K562 (cell line): ENCODE measurements at regions not wholly inside any gene's neighbourhood (a gene's known extent, or its start where the extent isn't known, plus 50 kb on each side); places are given as distances from the start of the nearest gene placed in this dataset.

ENCODE experiments used
- ATAC-seq: fragments of 200-7000 bp; cut with Tn5 transposase; 3 replicates; pipeline ENCODE4 v1.9.1; 2020; ENCODE audit warnings: moderate library complexity
- BruUV-seq: library from RNA; stranded (reverse); fragments of 400-500 nt; replicated peaks from 2 replicates; lab custom pipeline; 2021; lab: Mats Ljungman, UMichigan
- CTCF ChIA-PET: fragments of 300-600 bp; formaldehyde crosslinking; extraction: SDS; loops from one replicate; lab custom pipeline; 2021; ENCODE audit warnings: low intra/inter-chr PET ratio; lab: Yijun Ruan, JAX
- POLR2A ChIA-PET: fragments of 300-600, 350-650 bp; sonication (Branson Sonifier 250); formaldehyde crosslinking; extraction: SDS; loops from one replicate; lab custom pipeline; 2021; ENCODE audit warnings: antibody characterized with exemption, inconsistent platforms; lab: Yijun Ruan, JAX
- DNase-seq, 4 experiments: peaks; one replicate each; pipeline versions ENCODE4 v3.0.0 to v3.0.0-alpha.2; 2011 to 2018; ENCODE audit warnings: low spot score in 3 of 4, mixed read lengths in 3 of 4; ENCODE audit errors: extremely low read depth in 1 of 4
- FAIRE-seq: peaks from 2 replicates; lab custom pipeline; 2011; peaks lifted over from hg19 to GRCh38; lab: Jason Lieb, UNC
- H2AFZ ChIP-seq: 2 replicates; pipeline ENCODE4 v1.6.0; 2011; ENCODE audit warnings: low read depth, low read length, control low read depth, inconsistent platforms
- H3K27ac ChIP-seq: fragments of 200-600 bp; 3 replicates; pipeline ENCODE4 v1.8.0; 2011; ENCODE audit warnings: low read depth, mild to moderate bottlenecking, control low read depth, inconsistent platforms, low read length, moderate library complexity, mixed read lengths; ENCODE audit errors: extremely low read depth
- H3K27me3 ChIP-seq, 2 experiments: fragments of 300-600 bp in 1 of 2; 2 replicates in 1 of 2; 3 replicates in 1 of 2; pipeline versions ENCODE4 v1.6.0 to v1.8.0; 2011; ENCODE audit warnings: inconsistent platforms in 2 of 2, low read length in 2 of 2, mild to moderate bottlenecking in 1 of 2, mixed read lengths in 1 of 2, moderate library complexity in 1 of 2; ENCODE audit not compliant: control insufficient read depth in 2 of 2, insufficient read depth in 2 of 2
- H3K36me3 ChIP-seq: fragments of 300-600 bp; 3 replicates; pipeline ENCODE4 v1.8.0; 2011; ENCODE audit warnings: mild to moderate bottlenecking, low read length, inconsistent platforms; ENCODE audit not compliant: control insufficient read depth, insufficient read depth
- H3K4me1 ChIP-seq, 2 experiments: fragments of 200-600 bp in 1 of 2; replicated peaks in 1 of 2; 2 replicates in 1 of 2; 3 replicates in 1 of 2; pipeline versions ENCODE4 v1.5.1 to v1.8.0; 2011; ENCODE audit warnings: inconsistent platforms in 2 of 2, low read length in 2 of 2, mild to moderate bottlenecking in 1 of 2, mixed read lengths in 1 of 2, moderate library complexity in 1 of 2; ENCODE audit not compliant: control insufficient read depth in 2 of 2, insufficient read depth in 2 of 2
- H3K4me2 ChIP-seq: 2 replicates; pipeline ENCODE4 v1.6.1; 2011; ENCODE audit warnings: low read length, control low read depth, inconsistent platforms, mixed read lengths; ENCODE audit not compliant: insufficient read depth
- H3K4me3 ChIP-seq: fragments of 200-600 bp; sonication (generic), shearing (Covaris generic); 2 replicates; pipeline ENCODE4 v1.5.1; 2016; ENCODE audit warnings: control low read depth, inconsistent platforms
- H3K79me2 ChIP-seq: fragments of 200-600 bp; 3 replicates; pipeline ENCODE4 v1.8.0; 2011; ENCODE audit warnings: low read length, inconsistent platforms; ENCODE audit not compliant: control insufficient read depth, insufficient read depth
- H3K9ac ChIP-seq, 2 experiments: 2 replicates each; pipeline versions ENCODE4 v1.6.0 to v1.6.1; 2011; ENCODE audit warnings: low read depth in 2 of 2, low read length in 2 of 2, control low read depth in 1 of 2, inconsistent platforms in 1 of 2, mild to moderate bottlenecking in 1 of 2, mixed read lengths in 1 of 2; ENCODE audit not compliant: insufficient read depth in 1 of 2
- H3K9me1 ChIP-seq: one replicate; pipeline ENCODE4 v1.6.0; 2011; ENCODE audit warnings: inconsistent platforms, mild to moderate bottlenecking, low read length, moderate library complexity; ENCODE audit not compliant: control insufficient read depth, insufficient read depth
- H3K9me3 ChIP-seq: replicated peaks from 2 replicates; pipeline ENCODE4 v1.5.1; 2011; ENCODE audit warnings: low read depth, low read length, inconsistent platforms; ENCODE audit not compliant: control insufficient read depth, insufficient read depth
- H4K20me1 ChIP-seq: replicated peaks from 2 replicates; pipeline ENCODE4 v1.6.1; 2011; ENCODE audit warnings: low read length, inconsistent platforms, mixed read lengths; ENCODE audit not compliant: control insufficient read depth, insufficient read depth
- ARHGAP35 ChIP-seq: fragments of 450-650 bp; IDR thresholded peaks from 2 replicates; pipeline ENCODE4 v1.6.1; 2018; ENCODE audit not compliant: partially characterized antibody
- ARNT ChIP-seq, 2 experiments: fragments of 450-650 bp; IDR thresholded peaks; 2 replicates each; pipeline ENCODE4 v1.6.1; 2016; ENCODE audit warnings: mild to moderate bottlenecking in 1 of 2
- BRCA1 ChIP-seq, 2 experiments: fragments of 450-650 bp in 1 of 2; sonication (generic) in 1 of 2; formaldehyde crosslinking in 1 of 2; IDR thresholded peaks; 2 replicates each; pipeline versions ENCODE4 v1.5.0 to v1.6.1; 2017 to 2020; ENCODE audit warnings: mild to moderate bottlenecking in 1 of 2, missing genetic modification reagents in 1 of 2
- DDX20 ChIP-seq: fragments of 450-650 bp; IDR thresholded peaks from 2 replicates; pipeline ENCODE4 v1.6.1; 2016; ENCODE audit warnings: missing genetic modification characterization, low read depth, mild to moderate bottlenecking, missing compliant biosample characterization, moderate library complexity
- ETV5 ChIP-seq: sonication (generic); formaldehyde crosslinking; IDR thresholded peaks from 2 replicates; pipeline ENCODE4 v1.4.0; 2020; ENCODE audit warnings: low read depth, mild to moderate bottlenecking, missing genetic modification reagents
- FOXA3 ChIP-seq, 2 experiments: fragments of 450-650 bp in 1 of 2; sonication (generic) in 1 of 2; formaldehyde crosslinking; IDR thresholded peaks in 1 of 2; conservative IDR thresholded peaks in 1 of 2; 2 replicates each; pipeline versions ENCODE4 v1.4.0 to v1.8.0; 2020 to 2022; ENCODE audit warnings: mild to moderate bottlenecking in 2 of 2, missing genetic modification reagents in 1 of 2
- IRF2 ChIP-seq: sonication (generic); formaldehyde crosslinking; IDR thresholded peaks from 2 replicates; pipeline ENCODE4 v1.8.1; 2022; ENCODE audit warnings: mild to moderate bottlenecking, missing genetic modification reagents
- JUNB ChIP-seq: fragments of 450-650 bp; formaldehyde crosslinking; conservative IDR thresholded peaks from 2 replicates; pipeline ENCODE4 v1.4.0; 2020; ENCODE audit warnings: mild to moderate bottlenecking
- NFE2L1 ChIP-seq: fragments of 450-650 bp; IDR thresholded peaks from 2 replicates; pipeline ENCODE4 v1.6.1; 2016; ENCODE audit warnings: missing genetic modification characterization, low read depth, mild to moderate bottlenecking, missing compliant biosample characterization, moderate library complexity, borderline replicate concordance
- SMC3 ChIP-seq: conservative IDR thresholded peaks from 2 replicates; pipeline ENCODE4 v1.6.1; 2011; ENCODE audit warnings: low read depth, low read length, improper control_type of control experiment; ENCODE audit not compliant: insufficient read depth
- SREBF2 ChIP-seq: sonication (generic); formaldehyde crosslinking; IDR thresholded peaks from 2 replicates; pipeline ENCODE4 v1.4.0; 2020; ENCODE audit warnings: mild to moderate bottlenecking, missing genetic modification reagents
- TAF9B ChIP-seq: fragments of 450-650 bp; IDR thresholded peaks from 2 replicates; pipeline ENCODE4 v1.6.1; 2018; ENCODE audit warnings: mild to moderate bottlenecking; ENCODE audit not compliant: partially characterized antibody
- ZNF121 ChIP-seq: sonication (generic); formaldehyde crosslinking; conservative IDR thresholded peaks from 2 replicates; pipeline ENCODE4 v1.8.0; 2022; ENCODE audit warnings: missing genetic modification reagents
- ZNF232 ChIP-seq: sonication (generic); formaldehyde crosslinking; IDR thresholded peaks from 2 replicates; pipeline ENCODE4 v1.8.0; 2022; ENCODE audit warnings: mild to moderate bottlenecking, missing genetic modification reagents
- WGBS: fragments of 100-300 bp; shearing (Covaris generic); methylation state at CpG from one replicate; pipeline ENCODE4 v1.1.6; 2016; ENCODE audit warnings: low coverage, mixed read lengths; ENCODE audit not compliant: insufficient coverage; ENCODE audit errors: missing lambda C conversion rate; 5-methylcytosine and 5-hydroxymethylcytosine counted together
- in situ Hi-C: fragments of 300-500 bp; cut with MboI; formaldehyde crosslinking; loops from 4 replicates; pipeline ENCODE4 v1.15.0; 2018; ENCODE audit warnings: inconsistent platforms, mixed read lengths
- intact Hi-C: fragments of 100-400 bp; cut with micrococcal nuclease; formaldehyde crosslinking; loops from 2 replicates; pipeline ENCODE4 v1.14.2; 2022
- TF ChIP-seq, protein P1 (sequence below): fragments of 450-650 bp; formaldehyde crosslinking; conservative IDR thresholded peaks from 2 replicates; pipeline ENCODE4 v1.4.0; 2022; ENCODE audit warnings: mild to moderate bottlenecking, missing genetic modification characterization
- TF ChIP-seq, protein P2 (sequence below): conservative IDR thresholded peaks from 2 replicates; pipeline ENCODE4 v1.6.1; 2011; ENCODE audit warnings: low read depth, mild to moderate bottlenecking, low read length; ENCODE audit not compliant: control insufficient read depth
- TF ChIP-seq, protein P3 (sequence below): fragments of 450-650 bp; IDR thresholded peaks from 2 replicates; pipeline ENCODE4 v1.6.1; 2016; ENCODE audit warnings: antibody characterized with exemption
- TF ChIP-seq, protein P4 (sequence below): IDR thresholded peaks from 3 replicates; pipeline ENCODE4 v1.6.1; 2011; ENCODE audit warnings: borderline replicate concordance, mild to moderate bottlenecking; ENCODE audit not compliant: insufficient read length, insufficient read depth

DNA sequence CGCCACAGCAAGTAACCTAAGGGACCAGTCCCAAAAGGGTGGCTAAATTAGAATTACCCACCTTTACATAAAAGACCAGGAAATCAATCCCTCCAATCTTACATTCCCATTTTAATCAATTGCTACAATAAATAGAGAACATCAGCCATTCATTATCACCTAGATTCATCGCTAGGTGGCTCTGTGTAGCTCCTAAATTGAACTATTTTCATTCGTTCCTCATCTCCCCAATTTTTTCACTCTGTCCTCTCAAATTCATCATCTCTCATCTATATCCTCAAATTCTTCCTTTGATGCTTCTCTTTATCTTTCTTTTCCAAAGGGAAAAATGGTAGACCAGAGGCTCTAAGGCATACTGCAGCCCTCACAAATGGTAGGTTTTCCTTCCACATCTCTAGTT lies 108.2 kb upstream of the TNC start (continued):
- TF ChIP-seq, protein P1, sequence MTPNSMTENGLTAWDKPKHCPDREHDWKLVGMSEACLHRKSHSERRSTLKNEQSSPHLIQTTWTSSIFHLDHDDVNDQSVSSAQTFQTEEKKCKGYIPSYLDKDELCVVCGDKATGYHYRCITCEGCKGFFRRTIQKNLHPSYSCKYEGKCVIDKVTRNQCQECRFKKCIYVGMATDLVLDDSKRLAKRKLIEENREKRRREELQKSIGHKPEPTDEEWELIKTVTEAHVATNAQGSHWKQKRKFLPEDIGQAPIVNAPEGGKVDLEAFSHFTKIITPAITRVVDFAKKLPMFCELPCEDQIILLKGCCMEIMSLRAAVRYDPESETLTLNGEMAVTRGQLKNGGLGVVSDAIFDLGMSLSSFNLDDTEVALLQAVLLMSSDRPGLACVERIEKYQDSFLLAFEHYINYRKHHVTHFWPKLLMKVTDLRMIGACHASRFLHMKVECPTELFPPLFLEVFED = no peak
- TF ChIP-seq TAF9B (no peak), ARHGAP35 (no peak)

GRCh38 chr9:115229496-115229895 lies 111.5 kb upstream of the TNC start:
- intact Hi-C loops (no loop called here), in situ Hi-C loops (no loop called here)
- Histone ChIP-seq H4K20me1 (no peaks in the 10 kb centered on the region), H3K4me2 (no peak overlapping the region), H3K36me3 (no peaks in the 10 kb centered on the region), H3K27me3 (no peaks in the 10 kb centered on the region), H2AFZ (no peak overlapping the region), H3K4me3 (no peak overlapping the region), H3K9ac (no peak overlapping the region), H3K4me1 (no peaks in the 10 kb centered on the region), H3K9me3 (no peaks in the 10 kb centered on the region), H3K27ac (no peak overlapping the region), H3K9me1 (no peaks in the 10 kb centered on the region), H3K79me2 (no peaks in the 10 kb centered on the region)
- BruUV-seq = no TSS peak
- no peak for FAIRE-seq
- WGBS = 0% methylated on average over 2 of the region's 2 CpGs
- CTCF ChIA-PET = no interaction called here
- DNase-seq = no peak
- POLR2A ChIA-PET = no interaction called here
- no peak for ATAC-seq
- TF ChIP-seq JUNB (CRISPR knock-in tag) (no peak), ARNT (IDR thresholded peaks at IDR 0.05) (no peak), NFE2L1 (tag) (no peak), BRCA1 (IDR thresholded peaks at IDR 0.05) (no peak), BRCA1 (CRISPR knock-in tag; IDR thresholded peaks at IDR 0.05) (no peak), ETV5 (CRISPR knock-in tag) (no peak), ZNF121 (CRISPR knock-in tag) (no peak), FOXA3 (CRISPR knock-in tag; conservative IDR thresholded peaks at IDR 0.05 in 1 of 2, IDR thresholded peaks at IDR 0.05 in 1 of 2) (no peak), DDX20 (tag) (no peak), SMC3 (no peak), SREBF2 (CRISPR knock-in tag) (no peak), ZNF232 (CRISPR knock-in tag) (no peak), IRF2 (CRISPR knock-in tag) (no peak)
- TF ChIP-seq, protein P2, sequence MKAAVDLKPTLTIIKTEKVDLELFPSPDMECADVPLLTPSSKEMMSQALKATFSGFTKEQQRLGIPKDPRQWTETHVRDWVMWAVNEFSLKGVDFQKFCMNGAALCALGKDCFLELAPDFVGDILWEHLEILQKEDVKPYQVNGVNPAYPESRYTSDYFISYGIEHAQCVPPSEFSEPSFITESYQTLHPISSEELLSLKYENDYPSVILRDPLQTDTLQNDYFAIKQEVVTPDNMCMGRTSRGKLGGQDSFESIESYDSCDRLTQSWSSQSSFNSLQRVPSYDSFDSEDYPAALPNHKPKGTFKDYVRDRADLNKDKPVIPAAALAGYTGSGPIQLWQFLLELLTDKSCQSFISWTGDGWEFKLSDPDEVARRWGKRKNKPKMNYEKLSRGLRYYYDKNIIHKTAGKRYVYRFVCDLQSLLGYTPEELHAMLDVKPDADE = no peak
- TF ChIP-seq, protein P3, sequence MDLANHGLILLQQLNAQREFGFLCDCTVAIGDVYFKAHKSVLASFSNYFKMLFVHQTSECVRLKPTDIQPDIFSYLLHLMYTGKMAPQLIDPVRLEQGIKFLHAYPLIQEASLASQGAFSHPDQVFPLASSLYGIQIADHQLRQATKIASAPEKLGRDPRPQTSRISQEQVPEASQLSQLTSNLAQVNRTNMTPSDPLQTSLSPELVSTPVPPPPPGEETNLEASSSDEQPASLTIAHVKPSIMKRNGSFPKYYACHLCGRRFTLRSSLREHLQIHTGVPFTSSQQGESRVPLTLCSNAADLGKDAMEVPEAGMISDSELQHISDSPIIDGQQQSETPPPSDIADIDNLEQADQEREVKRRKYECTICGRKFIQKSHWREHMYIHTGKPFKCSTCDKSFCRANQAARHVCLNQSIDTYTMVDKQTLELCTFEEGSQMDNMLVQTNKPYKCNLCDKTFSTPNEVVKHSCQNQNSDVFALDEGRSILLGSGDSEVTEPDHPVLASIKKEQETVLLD = no peak
- TF ChIP-seq, protein P4, sequence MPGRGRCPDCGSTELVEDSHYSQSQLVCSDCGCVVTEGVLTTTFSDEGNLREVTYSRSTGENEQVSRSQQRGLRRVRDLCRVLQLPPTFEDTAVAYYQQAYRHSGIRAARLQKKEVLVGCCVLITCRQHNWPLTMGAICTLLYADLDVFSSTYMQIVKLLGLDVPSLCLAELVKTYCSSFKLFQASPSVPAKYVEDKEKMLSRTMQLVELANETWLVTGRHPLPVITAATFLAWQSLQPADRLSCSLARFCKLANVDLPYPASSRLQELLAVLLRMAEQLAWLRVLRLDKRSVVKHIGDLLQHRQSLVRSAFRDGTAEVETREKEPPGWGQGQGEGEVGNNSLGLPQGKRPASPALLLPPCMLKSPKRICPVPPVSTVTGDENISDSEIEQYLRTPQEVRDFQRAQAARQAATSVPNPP = no peak
